SU-DHL-6 (cell line): ENCODE measurements at regions not wholly inside any gene's neighbourhood (a gene's known extent, or its start where the extent isn't known, plus 50 kb on each side); places are given as distances from the start of the nearest gene placed in this dataset.

ENCODE experiments used
- EZH2phosphoT487 ChIP-seq: fragments of 200-600 bp; sonication (generic), shearing (Covaris generic); conservative IDR thresholded peaks from 2 replicates; pipeline ENCODE4 v1.6.1; 2018; ENCODE audit warnings: mild to moderate bottlenecking, antibody characterized with exemption, low read length, moderate library complexity, mixed read lengths
- TF ChIP-seq, protein P1 (sequence below): fragments of 200-600 bp; sonication (generic); IDR thresholded peaks from one replicate; pipeline ENCODE4 v1.5.1; 2017; ENCODE audit warnings: antibody characterized with exemption, mild to moderate bottlenecking, low read length, moderate library complexity; ENCODE audit not compliant: insufficient read depth, poor library complexity, severe bottlenecking

DNA sequence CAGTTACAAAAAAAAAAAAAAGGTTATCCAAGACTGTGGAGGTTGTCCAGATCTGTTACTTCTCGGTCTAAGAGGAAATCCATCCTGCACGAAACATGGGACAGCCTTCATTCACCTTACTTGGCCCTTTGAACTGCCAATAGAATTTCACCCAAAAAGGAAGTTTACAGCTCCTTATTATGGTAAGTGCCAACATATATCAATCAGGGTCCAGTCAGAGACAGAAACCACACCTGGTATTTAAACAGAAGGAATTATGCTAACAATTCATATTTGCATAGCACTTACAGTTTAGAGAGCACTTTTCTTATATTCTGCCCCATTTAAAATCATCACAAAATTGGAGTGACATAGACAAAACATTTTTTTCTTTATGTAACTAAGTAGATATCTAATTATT, 93.6 kb upstream of the PTPN3 start:
- TF ChIP-seq, protein P1, sequence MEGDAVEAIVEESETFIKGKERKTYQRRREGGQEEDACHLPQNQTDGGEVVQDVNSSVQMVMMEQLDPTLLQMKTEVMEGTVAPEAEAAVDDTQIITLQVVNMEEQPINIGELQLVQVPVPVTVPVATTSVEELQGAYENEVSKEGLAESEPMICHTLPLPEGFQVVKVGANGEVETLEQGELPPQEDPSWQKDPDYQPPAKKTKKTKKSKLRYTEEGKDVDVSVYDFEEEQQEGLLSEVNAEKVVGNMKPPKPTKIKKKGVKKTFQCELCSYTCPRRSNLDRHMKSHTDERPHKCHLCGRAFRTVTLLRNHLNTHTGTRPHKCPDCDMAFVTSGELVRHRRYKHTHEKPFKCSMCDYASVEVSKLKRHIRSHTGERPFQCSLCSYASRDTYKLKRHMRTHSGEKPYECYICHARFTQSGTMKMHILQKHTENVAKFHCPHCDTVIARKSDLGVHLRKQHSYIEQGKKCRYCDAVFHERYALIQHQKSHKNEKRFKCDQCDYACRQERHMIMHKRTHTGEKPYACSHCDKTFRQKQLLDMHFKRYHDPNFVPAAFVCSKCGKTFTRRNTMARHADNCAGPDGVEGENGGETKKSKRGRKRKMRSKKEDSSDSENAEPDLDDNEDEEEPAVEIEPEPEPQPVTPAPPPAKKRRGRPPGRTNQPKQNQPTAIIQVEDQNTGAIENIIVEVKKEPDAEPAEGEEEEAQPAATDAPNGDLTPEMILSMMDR = no peak
- no peak for TF ChIP-seq EZH2phosphoT487
